ENCODE measurements at regions not wholly inside any gene's neighbourhood (a gene's known extent, or its start where the extent isn't known, plus 50 kb on each side); places are given as distances from the start of the nearest gene placed in this dataset.
A peak's percentile ranks its signal among the peaks of the same experiment; 100 is the strongest.
"Not testable (repeated sequence)": the region's sequence is repeated elsewhere in the genome, so short reads cannot be mapped to it uniquely, and the experiment has no call there.

- DNase-seq = no peak
Observed at GRCh38 chr6:5896476-5897200, 110.1 kb downstream of the NRN1 start.

- DNase-seq = no peak
Observed at GRCh38 chr6:5894357-5894756, 112.4 kb downstream of the NRN1 start.

GRCh38 chr6:5893295-5893694 lies 113.4 kb downstream of the NRN1 start:
- no peak for DNase-seq

GRCh38 chr6:5892669-5893068 lies 114.1 kb downstream of the NRN1 start:
- DNase-seq = no peak

- DNase-seq = no peak
Observed at GRCh38 chr6:5878792-5879191, 127.9 kb downstream of the NRN1 start.

GRCh38 chr6:5876076-5876475 lies 130.6 kb downstream of the NRN1 start:
- DNase-seq = no peak

GRCh38 chr6:5873976-5874375 lies 132.7 kb downstream of the NRN1 start:
- DNase-seq = not testable (repeated sequence)

GRCh38 chr6:5871296-5871695 lies 135.4 kb downstream of the NRN1 start:
- DNase-seq = no peak

- DNase-seq = no peak
Observed at GRCh38 chr6:5869676-5870075, 137.0 kb downstream of the NRN1 start.

GRCh38 chr6:5869261-5869660 lies 137.5 kb downstream of the NRN1 start:
- DNase-seq = no peak

GRCh38 chr6:5866547-5867051 lies 140.1 kb downstream of the NRN1 start:
- DNase-seq = no peak

GRCh38 chr6:5865506-5866031 lies 141.2 kb downstream of the NRN1 start:
- DNase-seq = no peak

GRCh38 chr6:5860849-5861248 lies 145.9 kb downstream of the NRN1 start:
- no peak for DNase-seq

- DNase-seq = no peak
Observed at GRCh38 chr6:5855787-5856470, 150.8 kb downstream of the NRN1 start.

GRCh38 chr6:5854899-5855298 lies 151.8 kb downstream of the NRN1 start:
- DNase-seq = no peak

- peak; percentile 15 for DNase-seq
Observed at GRCh38 chr6:5851261-5851757, 155.4 kb downstream of the NRN1 start.

GRCh38 chr6:5850848-5851255 lies 155.9 kb downstream of the NRN1 start:
- no peak for DNase-seq

- no peak for DNase-seq
Observed at GRCh38 chr6:5846889-5847288, 159.8 kb downstream of the NRN1 start.

- no peak for DNase-seq
Observed at GRCh38 chr6:5846335-5846734, 160.4 kb downstream of the NRN1 start.

- DNase-seq = no peak
Observed at GRCh38 chr6:5843078-5843477, 163.6 kb downstream of the NRN1 start.

- DNase-seq = no peak
Observed at GRCh38 chr6:5840734-5841390, 165.9 kb downstream of the NRN1 start.

GRCh38 chr6:5838656-5839396 lies 167.9 kb downstream of the NRN1 start:
- no peak for DNase-seq

- DNase-seq = no peak
Observed at GRCh38 chr6:5837323-5837722, 169.4 kb downstream of the NRN1 start.
